BJ (cell line): ENCODE measurements at regions not wholly inside any gene's neighbourhood (a gene's known extent, or its start where the extent isn't known, plus 50 kb on each side); places are given as distances from the start of the nearest gene placed in this dataset.

ENCODE experiments used
- CTCF ChIA-PET: fragments of 350-600 bp; formaldehyde crosslinking; extraction: SDS; loops from one replicate; lab custom pipeline; 2021; ENCODE audit warnings: antibody characterized with exemption, inconsistent platforms; lab: Yijun Ruan, JAX
- POLR2A ChIA-PET: fragments of 300-600 bp; sonication (Branson Sonifier 250); formaldehyde crosslinking; extraction: SDS; loops from one replicate; lab custom pipeline; 2021; ENCODE audit warnings: antibody characterized with exemption; lab: Charles Lee
- DNase-seq: peaks from one replicate; pipeline ENCODE4 v3.0.0-alpha.2; 2011; ENCODE audit warnings: low read depth
- H3K27me3 ChIP-seq: 2 replicates; pipeline ENCODE4 v1.6.0; 2011; ENCODE audit warnings: low read length; ENCODE audit not compliant: control insufficient read depth, insufficient read depth
- H3K36me3 ChIP-seq: 2 replicates; pipeline ENCODE4 v1.5.1; 2011; ENCODE audit warnings: low read length; ENCODE audit not compliant: control insufficient read depth, insufficient read depth
- H3K4me3 ChIP-seq: 2 replicates; pipeline ENCODE4 v1.5.1; 2011; ENCODE audit warnings: low read depth, mild to moderate bottlenecking, control low read depth, low read length
- TF ChIP-seq, protein P1 (sequence below): IDR thresholded peaks from 2 replicates; pipeline ENCODE4 v1.5.1; 2011; ENCODE audit warnings: low read depth, mild to moderate bottlenecking, control low read depth, inconsistent platforms, low read length, moderate library complexity; ENCODE audit not compliant: insufficient read depth

GRCh38 chrX:42628471-42628870 is 149.5 kb downstream of the PPP1R2C start:
- ChIA-PET CTCF (no interaction called here), POLR2A (no interaction called here)
- Histone ChIP-seq H3K4me3 (no peak overlapping the region), H3K36me3 (no peaks in the 10 kb centered on the region), H3K27me3 (no peaks in the 10 kb centered on the region)
- TF ChIP-seq, protein P1, sequence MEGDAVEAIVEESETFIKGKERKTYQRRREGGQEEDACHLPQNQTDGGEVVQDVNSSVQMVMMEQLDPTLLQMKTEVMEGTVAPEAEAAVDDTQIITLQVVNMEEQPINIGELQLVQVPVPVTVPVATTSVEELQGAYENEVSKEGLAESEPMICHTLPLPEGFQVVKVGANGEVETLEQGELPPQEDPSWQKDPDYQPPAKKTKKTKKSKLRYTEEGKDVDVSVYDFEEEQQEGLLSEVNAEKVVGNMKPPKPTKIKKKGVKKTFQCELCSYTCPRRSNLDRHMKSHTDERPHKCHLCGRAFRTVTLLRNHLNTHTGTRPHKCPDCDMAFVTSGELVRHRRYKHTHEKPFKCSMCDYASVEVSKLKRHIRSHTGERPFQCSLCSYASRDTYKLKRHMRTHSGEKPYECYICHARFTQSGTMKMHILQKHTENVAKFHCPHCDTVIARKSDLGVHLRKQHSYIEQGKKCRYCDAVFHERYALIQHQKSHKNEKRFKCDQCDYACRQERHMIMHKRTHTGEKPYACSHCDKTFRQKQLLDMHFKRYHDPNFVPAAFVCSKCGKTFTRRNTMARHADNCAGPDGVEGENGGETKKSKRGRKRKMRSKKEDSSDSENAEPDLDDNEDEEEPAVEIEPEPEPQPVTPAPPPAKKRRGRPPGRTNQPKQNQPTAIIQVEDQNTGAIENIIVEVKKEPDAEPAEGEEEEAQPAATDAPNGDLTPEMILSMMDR, result no peak
- DNase-seq, result no peak

- CTCF ChIA-PET, result no interaction called here
- DNase-seq, result no peak
- H3K4me3 ChIP-seq, result no peak overlapping the region
- TF ChIP-seq, protein P1, result no peak
- no peaks in the 10 kb centered on the region for H3K36me3 ChIP-seq
- H3K27me3 ChIP-seq, result no peaks in the 10 kb centered on the region
- POLR2A ChIA-PET, result no interaction called here
Observed at GRCh38 chrX:42627891-42628290, 150.1 kb downstream of the PPP1R2C start.

DNA sequence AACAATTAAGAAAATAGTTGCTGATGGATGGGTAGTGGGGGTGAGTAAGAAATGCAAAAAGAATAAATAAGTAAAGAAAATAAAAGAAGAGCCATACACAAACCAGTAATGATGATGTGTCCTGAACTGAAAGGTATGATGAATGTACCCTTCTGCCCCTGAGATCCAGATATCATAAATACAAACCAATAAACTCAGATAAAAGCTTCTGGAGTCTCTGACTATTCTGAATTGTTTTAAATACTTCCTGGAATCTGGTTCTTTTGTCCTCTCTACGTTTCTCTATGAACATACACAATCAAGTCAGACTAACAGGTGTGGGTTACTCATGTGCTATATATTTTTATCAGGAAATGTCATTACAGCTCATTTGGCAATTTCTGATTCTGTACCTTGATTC is 153.4 kb downstream of the PPP1R2C start:
- TF ChIP-seq, protein P1, result no peak
- Histone ChIP-seq H3K4me3 (no peak overlapping the region), H3K27me3 (no peaks in the 10 kb centered on the region), H3K36me3 (no peaks in the 10 kb centered on the region)
- ChIA-PET POLR2A (no interaction called here), CTCF (no interaction called here)
- no peak for DNase-seq

- TF ChIP-seq, protein P1, result no peak
- Histone ChIP-seq H3K27me3 (no peaks in the 10 kb centered on the region), H3K36me3 (no peaks in the 10 kb centered on the region), H3K4me3 (no peak overlapping the region)
- ChIA-PET POLR2A (no interaction called here), CTCF (no interaction called here)
- no peak for DNase-seq
Observed at GRCh38 chrX:42619068-42619467, 158.9 kb downstream of the PPP1R2C start.

- TF ChIP-seq, protein P1, result no peak
- no peaks in the 10 kb centered on the region for H3K36me3 ChIP-seq
- DNase-seq, result no peak
- no peak overlapping the region for H3K4me3 ChIP-seq
- ChIA-PET CTCF (no interaction called here), POLR2A (no interaction called here)
- H3K27me3 ChIP-seq, result no peaks in the 10 kb centered on the region
Observed at GRCh38 chrX:42616981-42617380, 161.0 kb downstream of the PPP1R2C start.
